Muscle of back (tissue), 3 donors: ENCODE measurements at regions not wholly inside any gene's neighbourhood (a gene's known extent, or its start where the extent isn't known, plus 50 kb on each side); places are given as distances from the start of the nearest gene placed in this dataset.

Experiments
- DNase-seq, 3 donors: peaks; one replicate each; pipeline versions ENCODE4 v3.0.0 to v3.0.0-alpha.2; 2013

- DNase-seq: no peak
Observed at GRCh38 chr7:15860264-15860949, 173.9 kb upstream of the MEOX2 start.

DNA sequence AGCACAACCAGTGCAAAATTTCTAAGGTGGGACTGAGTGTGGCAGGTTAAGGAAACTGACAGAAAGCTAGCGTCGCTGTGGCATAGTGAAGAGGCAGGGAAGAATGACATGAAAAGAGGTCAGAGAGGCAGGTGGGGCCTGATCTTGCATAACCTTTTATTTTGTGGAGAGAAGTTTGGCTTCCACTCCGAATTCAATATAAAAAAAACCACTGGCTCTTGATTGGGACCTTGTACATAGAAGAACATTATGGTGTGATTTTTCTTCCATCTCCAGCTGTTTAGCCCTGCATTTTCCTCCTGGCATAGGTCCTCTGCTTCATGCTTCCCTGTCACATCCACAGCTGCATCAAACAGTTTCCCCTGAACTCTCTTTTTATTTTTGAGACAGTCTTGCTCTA, 170.5 kb upstream of the MEOX2 start:
- peak in 2 of 3 donors; percentile 20 to 69 for DNase-seq

DNA sequence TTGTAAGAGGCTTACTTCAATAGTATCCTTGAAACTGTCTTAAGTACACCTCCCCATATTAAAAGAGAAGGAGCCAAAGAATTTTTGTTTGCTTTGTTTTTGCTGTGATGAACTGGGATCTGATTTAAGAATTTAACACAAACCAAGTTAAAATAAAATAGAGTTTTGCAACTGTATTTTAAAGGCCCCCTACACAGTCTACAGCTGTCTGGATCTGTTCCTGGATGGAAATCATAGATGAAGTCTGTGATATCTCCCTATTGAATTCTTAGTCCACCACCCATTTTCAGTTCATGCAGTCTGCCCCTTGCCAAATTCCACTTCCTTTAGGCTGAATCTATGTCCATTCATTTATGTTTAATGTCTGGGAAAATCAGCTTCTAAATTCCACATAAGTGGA, 169.8 kb upstream of the MEOX2 start:
- DNase-seq: peak in 2 of 3 donors; percentile 70 to 87

- DNase-seq: peak in 1 of 3 donors; percentile 74
Observed at GRCh38 chr7:15855525-15856109, 169.1 kb upstream of the MEOX2 start.

GRCh38 chr7:15854841-15855524, 168.5 kb upstream of the MEOX2 start:
- DNase-seq: no peak

DNA sequence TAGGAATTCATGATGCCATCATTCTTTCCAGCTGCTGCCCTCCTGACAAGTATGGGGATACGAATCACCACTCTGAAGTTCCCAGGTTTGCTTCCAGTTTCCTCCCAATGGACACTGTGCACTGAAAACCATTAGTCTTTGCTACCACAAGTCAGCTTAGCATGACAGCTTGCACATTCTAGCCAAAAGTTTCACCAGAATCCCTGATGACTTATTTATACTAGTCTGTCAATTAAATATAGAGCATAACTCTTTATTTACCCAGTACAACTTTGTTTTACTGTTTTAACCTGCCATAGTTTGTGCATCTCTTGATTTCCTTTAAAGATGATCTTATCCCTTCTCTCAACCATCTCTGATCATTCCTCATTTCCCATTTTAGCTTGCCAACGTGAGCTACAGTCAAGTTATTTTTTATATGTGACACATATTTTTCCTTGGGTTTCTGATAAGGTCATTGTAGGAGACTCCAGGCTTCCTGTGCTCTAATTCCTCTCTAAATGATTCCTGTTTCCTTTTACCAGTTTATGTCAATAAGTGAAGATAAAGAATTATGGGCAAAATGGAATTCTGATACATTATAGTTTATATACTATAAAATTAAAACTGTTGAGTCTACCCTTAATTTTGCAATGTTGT, 167.5 kb upstream of the MEOX2 start:
- peak in 1 of 3 donors; percentile 45 for DNase-seq

DNA sequence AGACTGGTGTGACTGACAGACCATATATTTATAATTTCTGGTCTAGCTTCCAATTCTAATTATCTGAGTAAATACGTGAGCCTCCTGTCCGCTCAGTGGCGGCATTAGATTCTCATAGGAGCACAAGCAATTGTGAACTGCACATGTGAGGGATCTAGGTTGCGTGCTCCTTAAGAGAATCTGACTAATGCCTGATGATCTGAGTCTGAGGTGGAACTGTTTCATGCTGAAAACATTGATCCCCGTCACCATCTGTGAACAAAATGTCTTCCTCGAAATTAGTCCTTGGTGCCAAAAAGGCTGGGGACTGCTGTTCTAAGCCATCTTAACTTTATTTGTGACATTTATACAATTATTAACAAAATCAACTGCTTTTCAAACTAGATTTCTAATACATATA, 164.7 kb upstream of the MEOX2 start:
- DNase-seq: no peak

GRCh38 chr7:15848901-15849300, 162.4 kb upstream of the MEOX2 start:
- DNase-seq: peak in 2 of 3 donors; percentile 82 to 94

DNA sequence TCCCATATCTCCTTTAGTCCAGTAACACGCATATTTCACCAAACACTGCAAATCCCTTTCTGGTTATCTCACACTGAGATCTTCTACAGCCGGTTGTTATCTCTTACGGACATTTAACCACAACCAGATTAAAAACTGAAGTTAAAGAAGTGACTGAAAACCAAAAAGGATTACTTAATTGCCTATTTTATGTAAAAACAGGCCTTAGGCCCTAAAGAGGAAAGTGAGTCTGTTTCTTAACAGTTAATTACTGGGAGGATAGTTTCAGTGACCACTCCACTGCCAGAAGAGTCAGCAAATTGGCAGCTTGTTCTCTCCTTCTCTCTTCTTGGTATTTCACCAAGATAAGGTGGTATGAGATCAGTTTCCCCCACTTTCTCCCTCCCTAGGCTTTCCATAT, 161.9 kb upstream of the MEOX2 start:
- DNase-seq: no peak

DNA sequence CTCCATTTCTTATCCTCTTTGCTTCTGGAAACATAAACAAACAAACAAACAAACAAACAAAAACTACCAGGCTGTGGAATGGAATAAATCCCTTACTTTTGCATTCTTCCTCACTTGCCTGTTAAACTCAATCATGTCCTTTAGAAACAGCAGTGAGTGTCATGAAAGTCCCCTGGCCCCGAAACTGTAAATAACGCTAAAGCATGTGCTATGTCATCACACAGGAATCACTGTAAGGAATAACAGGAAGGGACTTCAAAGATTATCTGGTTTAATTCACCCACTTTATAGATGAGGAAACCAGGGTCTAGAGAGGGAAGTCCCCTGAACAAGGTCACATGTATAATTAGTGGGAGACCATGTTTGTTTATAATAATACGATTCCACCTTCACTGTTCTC, 159.4 kb upstream of the MEOX2 start:
- no peak for DNase-seq

GRCh38 chr7:15845461-15845860, 159.0 kb upstream of the MEOX2 start:
- no peak for DNase-seq

GRCh38 chr7:15839416-15840100, 153.1 kb upstream of the MEOX2 start:
- peak in 2 of 3 donors; percentile 86 to 94 for DNase-seq

DNA sequence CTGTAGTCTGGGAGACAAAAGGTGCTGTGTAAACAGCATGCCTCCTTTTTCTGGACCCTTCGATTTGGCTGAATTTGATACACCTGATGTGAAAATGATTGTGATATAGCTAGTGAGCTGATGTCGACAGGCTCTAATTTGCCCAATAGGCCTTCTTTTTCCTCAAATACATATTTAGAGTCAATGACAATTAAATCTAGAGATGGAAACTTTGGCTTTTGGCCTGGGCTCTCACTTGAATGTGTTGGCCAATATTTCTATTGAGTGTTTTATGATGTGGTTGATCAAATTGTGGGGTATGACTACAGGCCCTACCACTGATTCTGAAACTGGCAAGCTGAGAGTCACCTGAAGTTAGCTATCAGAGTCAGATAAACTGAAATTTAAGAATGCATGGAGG, 151.8 kb upstream of the MEOX2 start:
- DNase-seq: peak in 1 of 3 donors; percentile 70

DNA sequence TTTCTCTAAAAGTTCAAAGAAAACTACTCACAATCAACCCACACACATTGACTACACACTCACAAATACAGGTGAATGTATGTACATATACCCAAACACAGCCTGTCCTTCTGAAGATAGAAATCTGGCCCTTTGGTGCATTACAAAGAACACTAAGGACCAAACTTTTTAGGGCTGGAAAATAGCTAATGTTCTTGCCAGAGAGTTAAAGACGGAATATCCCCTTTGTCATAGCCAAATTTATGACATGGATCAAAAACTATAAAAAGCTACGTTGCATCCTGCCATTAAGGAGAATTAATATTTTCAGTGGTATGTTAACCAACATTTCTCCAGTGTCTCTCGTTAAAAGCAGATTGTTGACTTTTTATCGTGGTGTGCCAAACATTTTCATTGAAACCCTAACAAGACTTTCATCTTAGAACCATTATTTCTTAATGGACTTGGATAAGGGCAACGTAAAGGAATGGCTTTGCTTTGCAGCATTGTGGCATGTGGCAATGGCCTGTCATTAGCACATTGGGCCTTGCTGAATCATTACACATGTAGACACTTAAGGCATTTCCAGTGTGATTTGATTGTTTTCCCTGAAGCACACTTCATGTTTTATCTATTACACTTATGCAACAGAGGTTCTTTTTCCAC, 150.9 kb upstream of the MEOX2 start:
- peak in 1 of 3 donors; percentile 80 for DNase-seq

GRCh38 chr7:15836651-15837050, 150.2 kb upstream of the MEOX2 start:
- DNase-seq: no peak

- DNase-seq: no peak
Observed at GRCh38 chr7:15836041-15836440, 149.6 kb upstream of the MEOX2 start.

- DNase-seq: no peak
Observed at GRCh38 chr7:15834446-15834845, 148.0 kb upstream of the MEOX2 start.

GRCh38 chr7:15832996-15833395, 146.5 kb upstream of the MEOX2 start:
- peak in 1 of 3 donors; percentile 80 for DNase-seq

DNA sequence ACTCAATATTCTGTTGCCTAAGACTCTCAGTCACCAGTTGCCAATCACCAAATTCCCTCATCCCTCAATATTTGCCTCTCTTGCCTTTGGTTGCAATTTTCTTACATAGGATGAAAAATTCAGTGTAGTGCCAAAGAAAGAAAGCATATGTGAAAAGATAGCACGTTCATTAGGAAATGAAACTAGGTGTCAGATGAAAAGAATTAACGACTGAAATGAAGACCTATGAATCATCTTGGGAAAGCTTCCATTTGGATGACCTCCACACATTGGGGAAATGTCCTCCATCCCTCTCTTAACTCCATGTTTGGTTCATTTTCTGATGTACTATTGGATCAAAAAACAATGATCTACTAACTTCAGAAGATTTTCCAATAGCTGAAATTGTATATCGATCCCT, 145.1 kb upstream of the MEOX2 start:
- DNase-seq: no peak

DNA sequence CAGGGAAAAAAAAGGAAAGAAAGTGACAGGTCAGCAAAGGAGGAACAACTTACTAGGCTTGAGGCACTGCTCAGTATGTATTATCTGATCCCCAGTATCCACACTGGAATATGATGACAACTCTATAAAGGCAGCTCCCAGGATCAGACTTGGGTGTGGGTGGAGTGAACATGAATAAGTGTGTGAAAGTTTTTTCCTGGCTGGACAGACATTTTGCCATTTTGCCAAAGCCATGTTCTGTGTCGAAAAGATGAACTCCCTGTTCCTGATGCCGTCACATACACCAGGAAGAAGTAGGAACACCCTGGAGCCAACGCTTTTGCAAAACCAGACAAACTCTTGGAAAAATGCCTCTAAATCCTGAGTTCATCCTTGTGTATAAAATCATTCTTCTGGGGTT, 143.2 kb upstream of the MEOX2 start:
- DNase-seq: peak in 1 of 3 donors; percentile 70

DNA sequence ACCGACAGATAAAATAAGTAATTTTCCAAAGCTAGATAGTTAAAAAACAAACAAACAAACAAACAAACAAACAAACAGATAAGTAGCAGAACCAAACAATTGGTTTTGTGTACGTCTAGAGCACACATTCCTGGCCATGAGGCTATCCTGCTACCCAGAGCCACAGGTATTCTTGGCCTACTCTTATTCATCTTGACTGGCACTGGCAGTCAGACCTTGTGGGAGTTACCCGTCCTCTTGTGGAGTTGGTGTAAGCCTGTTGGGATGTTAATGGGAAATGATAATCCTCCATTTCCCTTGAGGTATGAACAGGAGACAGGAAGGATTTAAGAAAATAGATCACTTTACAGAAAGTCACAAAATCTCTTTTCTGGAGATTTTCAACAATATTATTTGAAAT, 142.4 kb upstream of the MEOX2 start:
- DNase-seq: no peak
